HL-60 (cell line): ENCODE measurements at regions not wholly inside any gene's neighbourhood (a gene's known extent, or its start where the extent isn't known, plus 50 kb on each side); places are given as distances from the start of the nearest gene placed in this dataset.

Experiments used
- DNase-seq, 2 experiments: peaks; one replicate each; pipeline ENCODE4 v3.0.0-alpha.2; 2010 to 2020; ENCODE audit warnings: low read depth in 1 of 2, low spot score in 1 of 2
- H3K27ac ChIP-seq: fragments of 250-450 bp; sonication (Bioruptor Pico); replicated peaks from 2 replicates; pipeline ENCODE4 v1.5.1; 2020; ENCODE audit warnings: mild to moderate bottlenecking, moderate library complexity
- H3K27me3 ChIP-seq: fragments of 250-450 bp; sonication (Bioruptor Pico); 2 replicates; pipeline ENCODE4 v1.5.1; 2021; ENCODE audit warnings: mild to moderate bottlenecking, moderate library complexity; ENCODE audit not compliant: insufficient read depth, poor library complexity, severe bottlenecking
- H3K4me3 ChIP-seq: replicated peaks from 2 replicates; pipeline ENCODE4 v1.5.1; 2011; ENCODE audit warnings: mild to moderate bottlenecking, control low read depth, low read length; ENCODE audit not compliant: insufficient read depth
- CTCF ChIP-seq: IDR thresholded peaks from one replicate; pipeline ENCODE4 v1.5.1; 2011; ENCODE audit warnings: low read length, control low read depth, inconsistent platforms; ENCODE audit not compliant: insufficient read depth
- GABPA ChIP-seq: IDR thresholded peaks from 2 replicates; pipeline ENCODE4 v1.6.1; 2012; ENCODE audit warnings: low read depth
- POLR2AphosphoS5 ChIP-seq: IDR thresholded peaks from 2 replicates; pipeline ENCODE4 v1.6.1; 2012; ENCODE audit warnings: low read depth
- REST ChIP-seq: IDR thresholded peaks from 2 replicates; pipeline ENCODE4 v1.6.1; 2012; ENCODE audit warnings: low read depth; ENCODE audit not compliant: insufficient replicate concordance
- SPI1 ChIP-seq: IDR thresholded peaks from 2 replicates; pipeline ENCODE4 v1.6.1; 2012; ENCODE audit warnings: low read depth, mild to moderate bottlenecking, borderline replicate concordance

- no peaks in the 10 kb centered on the region for H3K27me3 ChIP-seq
- no peak for DNase-seq
- no peak overlapping the region for H3K4me3 ChIP-seq
- TF ChIP-seq REST: no peak
- no peak for TF ChIP-seq POLR2AphosphoS5
- TF ChIP-seq CTCF: no peak
- TF ChIP-seq SPI1: no peak
- TF ChIP-seq GABPA: no peak
- no peak overlapping the region for H3K27ac ChIP-seq
Observed at GRCh38 chr12:114921781-114922180, 237.8 kb upstream of the TBX3 start.

- DNase-seq: no peak
- H3K27me3 ChIP-seq: no peaks in the 10 kb centered on the region
- H3K4me3 ChIP-seq: no peak overlapping the region
- no peak overlapping the region for H3K27ac ChIP-seq
- TF ChIP-seq SPI1 (no peak), REST (no peak), POLR2AphosphoS5 (no peak), GABPA (no peak), CTCF (no peak)
Observed at GRCh38 chr12:114920771-114921554, 237.0 kb upstream of the TBX3 start.

GRCh38 chr12:114919479-114919878 is 235.5 kb upstream of the TBX3 start:
- H3K27me3 ChIP-seq: no peaks in the 10 kb centered on the region
- TF ChIP-seq GABPA (no peak), REST (no peak), SPI1 (no peak), CTCF (no peak), POLR2AphosphoS5 (no peak)
- DNase-seq: no peak
- H3K4me3 ChIP-seq: no peak overlapping the region
- no peak overlapping the region for H3K27ac ChIP-seq
